HCT116 (cell line): ENCODE measurements at regions not wholly inside any gene's neighbourhood (a gene's known extent, or its start where the extent isn't known, plus 50 kb on each side); places are given as distances from the start of the nearest gene placed in this dataset.

Experiments
- ATAC-seq: fragments of 200-7000 bp; cut with Tn5 transposase; 2 replicates; pipeline ENCODE4 v1.9.1; 2020; ENCODE audit warnings: mild to moderate bottlenecking, moderate library complexity
- BruUV-seq: library from RNA; stranded (reverse); fragments of 400-500 nt; replicated peaks from 2 replicates; lab custom pipeline; 2021; lab: Mats Ljungman, UMichigan
- CTCF ChIA-PET: fragments of 300-600 bp; sonication (Branson Sonifier 250); formaldehyde crosslinking; loops from one replicate; lab custom pipeline; 2021; ENCODE audit warnings: antibody characterized with exemption; lab: Charles Lee
- POLR2A ChIA-PET: fragments of 300-600, 350-600 bp; sonication (Branson Sonifier 250); formaldehyde crosslinking; loops from one replicate; lab custom pipeline; 2021; ENCODE audit warnings: antibody characterized with exemption; lab: Charles Lee
- RAD21 ChIA-PET, 2 experiments: fragments of 300-600 bp; sonication (Branson Sonifier 250); formaldehyde crosslinking; loops; one replicate each; lab custom pipeline; 2023; ENCODE audit warnings: low total read pairs in 2 of 2; ENCODE audit not compliant: uncharacterized antibody in 2 of 2, unreplicated experiment in 2 of 2, low non-redundant PET in 1 of 2; lab: Charles Lee
- DNase-seq: peaks from one replicate; pipeline ENCODE4 v3.0.0-alpha.2; 2010; ENCODE audit warnings: low read depth, low spot score
- H2AFZ ChIP-seq: fragments of 200-600 bp; shearing (Covaris generic), sonication (generic); 2 replicates; pipeline ENCODE4 v1.6.1; 2017; ENCODE audit warnings: low read depth, mixed run types, mixed read lengths, antibody characterized with exemption, low read length; ENCODE audit not compliant: poor library complexity, severe bottlenecking
- H3K27ac ChIP-seq: 2 replicates; pipeline ENCODE4 v1.5.1; 2012; ENCODE audit warnings: low read depth, low read length
- H3K27me3 ChIP-seq: fragments of 200-600 bp; sonication (generic); 2 replicates; pipeline ENCODE4 v1.6.1; 2016; ENCODE audit warnings: mixed run types, low read length, mixed read lengths; ENCODE audit not compliant: insufficient read depth
- H3K36me3 ChIP-seq, 2 experiments: fragments of 200-500 bp in 1 of 2; fragments of 200-600 bp in 1 of 2; sonication (Bioruptor generic) in 1 of 2; sonication (generic) in 1 of 2; 2 replicates each; pipeline versions ENCODE4 v1.5.1 to v1.6.1; 2014 to 2016; ENCODE audit warnings: low read length in 2 of 2, inconsistent platforms in 1 of 2, mixed read lengths in 1 of 2, mixed run types in 1 of 2; ENCODE audit not compliant: insufficient read depth in 2 of 2, control insufficient read depth in 1 of 2
- H3K4me1 ChIP-seq, 2 experiments: fragments of 200-600 bp in 1 of 2; sonication (generic) in 1 of 2; 2 replicates each; pipeline versions ENCODE4 v1.5.1 to v1.6.1; 2012 to 2017; ENCODE audit warnings: low read length in 2 of 2, inconsistent platforms in 1 of 2, mild to moderate bottlenecking in 1 of 2, mixed read lengths in 1 of 2, mixed run types in 1 of 2, moderate library complexity in 1 of 2; ENCODE audit not compliant: insufficient read depth in 2 of 2, control insufficient read depth in 1 of 2
- H3K4me2 ChIP-seq: fragments of 200-600 bp; sonication (generic); 2 replicates; pipeline ENCODE4 v1.6.1; 2017; ENCODE audit warnings: mixed run types, low read length, mixed read lengths
- H3K4me3 ChIP-seq, 2 experiments: fragments of 200-600 bp in 1 of 2; sonication (generic) in 1 of 2; replicated peaks in 1 of 2; 2 replicates each; pipeline ENCODE4 v1.5.1; 2011 to 2016; ENCODE audit warnings: low read length in 2 of 2, control low read depth in 1 of 2, low read depth in 1 of 2, mild to moderate bottlenecking in 1 of 2, mixed read lengths in 1 of 2, mixed run types in 1 of 2
- H3K79me2 ChIP-seq: fragments of 200-600 bp; sonication (generic); 2 replicates; pipeline ENCODE4 v1.6.1; 2017; ENCODE audit warnings: mild to moderate bottlenecking, mixed run types, low read length, moderate library complexity, mixed read lengths; ENCODE audit not compliant: insufficient read depth
- H3K9ac ChIP-seq: fragments of 200-600 bp; sonication (generic); 2 replicates; pipeline ENCODE4 v1.6.1; 2016; ENCODE audit warnings: low read length, mixed read lengths
- H3K9me2 ChIP-seq: fragments of 200-600 bp; sonication (generic), shearing (Covaris generic); 2 replicates; pipeline ENCODE4 v1.6.1; 2017; ENCODE audit warnings: mixed run types, mild to moderate bottlenecking, moderate library complexity; ENCODE audit not compliant: insufficient read depth
- H3K9me3 ChIP-seq, 2 experiments: fragments of 200-500 bp in 1 of 2; fragments of 200-600 bp in 1 of 2; sonication (Bioruptor generic) in 1 of 2; sonication (generic) in 1 of 2; 2 replicates each; pipeline ENCODE4 v1.6.1; 2014 to 2017; ENCODE audit warnings: low read length in 2 of 2, mixed read lengths in 2 of 2, inconsistent platforms in 1 of 2, low read depth in 1 of 2, mild to moderate bottlenecking in 1 of 2, mixed run types in 1 of 2, moderate library complexity in 1 of 2; ENCODE audit not compliant: control insufficient read depth in 1 of 2, insufficient read depth in 1 of 2
- H4K20me1 ChIP-seq: fragments of 200-600 bp; sonication (generic), shearing (Covaris generic); 2 replicates; pipeline ENCODE4 v1.6.1; 2017; ENCODE audit warnings: mixed run types, mild to moderate bottlenecking, moderate library complexity; ENCODE audit not compliant: insufficient read depth
- CBX3 ChIP-seq: IDR thresholded peaks from 2 replicates; pipeline ENCODE4 v1.6.1; 2012; ENCODE audit warnings: low read depth
- ELF1 ChIP-seq: IDR thresholded peaks from 2 replicates; pipeline ENCODE4 v1.6.1; 2012; ENCODE audit warnings: low read depth, borderline replicate concordance
- EZH2 ChIP-seq: fragments of 200-600 bp; sonication (generic); IDR thresholded peaks from 2 replicates; pipeline ENCODE4 v1.6.1; 2017; ENCODE audit warnings: antibody characterized with exemption, mixed run types
- EZH2phosphoT487 ChIP-seq: fragments of 200-600 bp; IDR thresholded peaks from 2 replicates; pipeline ENCODE4 v1.6.1; 2018; ENCODE audit warnings: antibody characterized with exemption, borderline replicate concordance
- FOSL1 ChIP-seq: IDR thresholded peaks from 2 replicates; pipeline ENCODE4 v1.6.1; 2012; ENCODE audit warnings: low read depth
- JUND ChIP-seq: IDR thresholded peaks from 2 replicates; pipeline ENCODE4 v1.6.1; 2012
- POLR2A ChIP-seq: IDR thresholded peaks from 2 replicates; pipeline ENCODE4 v1.7.0; 2011; ENCODE audit warnings: borderline replicate concordance; ENCODE audit not compliant: insufficient read depth, insufficient read length; ENCODE audit errors: extremely low read depth
- POLR2AphosphoS5 ChIP-seq: IDR thresholded peaks from 2 replicates; pipeline ENCODE4 v1.6.1; 2011; ENCODE audit warnings: mild to moderate bottlenecking, low read depth, low read length, moderate library complexity
- SIN3A ChIP-seq: IDR thresholded peaks from 2 replicates; pipeline ENCODE4 v1.6.1; 2012; ENCODE audit warnings: low read depth
- TCF7L2 ChIP-seq: IDR thresholded peaks from 2 replicates; pipeline ENCODE4 v1.7.0; 2011; ENCODE audit warnings: borderline replicate concordance, inconsistent platforms; ENCODE audit not compliant: insufficient read depth, insufficient read length; ENCODE audit errors: extremely low read depth
- ZFX ChIP-seq: fragments of 450-650 bp; IDR thresholded peaks from 2 replicates; pipeline ENCODE4 v1.6.1; 2017
- intact Hi-C: fragments of 100-400 bp; cut with micrococcal nuclease; formaldehyde crosslinking; loops from 2 replicates; pipeline ENCODE4 v1.10.0; 2022
- TF ChIP-seq, protein P1 (sequence below): IDR thresholded peaks from 2 replicates; pipeline ENCODE4 v1.6.1; 2012; ENCODE audit warnings: low read depth

DNA sequence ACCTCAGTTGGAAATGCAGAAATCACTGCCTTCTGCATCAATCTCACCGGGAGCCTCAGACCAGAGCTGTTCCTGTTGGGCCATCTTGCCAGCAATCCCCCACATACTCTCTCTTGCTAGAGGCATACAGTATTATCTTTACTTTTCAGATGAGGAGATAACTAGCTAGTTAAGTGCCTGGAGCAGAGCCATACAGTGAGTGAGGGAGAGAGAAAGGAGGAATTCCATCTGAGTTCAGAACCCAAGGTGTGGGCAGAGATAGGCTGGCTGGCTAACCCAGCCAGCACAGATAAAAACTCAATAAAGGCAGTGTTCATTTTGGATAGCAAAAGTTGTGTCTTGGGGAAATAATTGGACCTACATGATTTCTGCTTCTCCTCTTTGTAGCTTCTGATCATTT is 268.0 kb upstream of the KIF2A start:
- peaks cover 62% of the 10 kb centered on the region for H3K27me3 ChIP-seq
- intact Hi-C loops = no loop called here
- no peaks in the 10 kb centered on the region for H3K79me2 ChIP-seq
- no peak overlapping the region for H3K4me2 ChIP-seq
- H3K9me3 ChIP-seq = no peaks in the 10 kb centered on the region
- H4K20me1 ChIP-seq = no peaks in the 10 kb centered on the region
- POLR2A ChIA-PET = no interaction called here
- no peak for DNase-seq
- H3K36me3 ChIP-seq = no peaks in the 10 kb centered on the region
- H3K4me1 ChIP-seq = no peaks in the 10 kb centered on the region
- RAD21 ChIA-PET = no interaction called here
- H2AFZ ChIP-seq = no peak overlapping the region
- H3K27ac ChIP-seq = no peak overlapping the region
- no peak for ATAC-seq
- BruUV-seq = no TSS peak
- H3K9ac ChIP-seq = no peak overlapping the region
- no peaks in the 10 kb centered on the region for H3K9me2 ChIP-seq
- no peak overlapping the region for H3K4me3 ChIP-seq
- no peak for TF ChIP-seq TCF7L2
- TF ChIP-seq, protein P1, sequence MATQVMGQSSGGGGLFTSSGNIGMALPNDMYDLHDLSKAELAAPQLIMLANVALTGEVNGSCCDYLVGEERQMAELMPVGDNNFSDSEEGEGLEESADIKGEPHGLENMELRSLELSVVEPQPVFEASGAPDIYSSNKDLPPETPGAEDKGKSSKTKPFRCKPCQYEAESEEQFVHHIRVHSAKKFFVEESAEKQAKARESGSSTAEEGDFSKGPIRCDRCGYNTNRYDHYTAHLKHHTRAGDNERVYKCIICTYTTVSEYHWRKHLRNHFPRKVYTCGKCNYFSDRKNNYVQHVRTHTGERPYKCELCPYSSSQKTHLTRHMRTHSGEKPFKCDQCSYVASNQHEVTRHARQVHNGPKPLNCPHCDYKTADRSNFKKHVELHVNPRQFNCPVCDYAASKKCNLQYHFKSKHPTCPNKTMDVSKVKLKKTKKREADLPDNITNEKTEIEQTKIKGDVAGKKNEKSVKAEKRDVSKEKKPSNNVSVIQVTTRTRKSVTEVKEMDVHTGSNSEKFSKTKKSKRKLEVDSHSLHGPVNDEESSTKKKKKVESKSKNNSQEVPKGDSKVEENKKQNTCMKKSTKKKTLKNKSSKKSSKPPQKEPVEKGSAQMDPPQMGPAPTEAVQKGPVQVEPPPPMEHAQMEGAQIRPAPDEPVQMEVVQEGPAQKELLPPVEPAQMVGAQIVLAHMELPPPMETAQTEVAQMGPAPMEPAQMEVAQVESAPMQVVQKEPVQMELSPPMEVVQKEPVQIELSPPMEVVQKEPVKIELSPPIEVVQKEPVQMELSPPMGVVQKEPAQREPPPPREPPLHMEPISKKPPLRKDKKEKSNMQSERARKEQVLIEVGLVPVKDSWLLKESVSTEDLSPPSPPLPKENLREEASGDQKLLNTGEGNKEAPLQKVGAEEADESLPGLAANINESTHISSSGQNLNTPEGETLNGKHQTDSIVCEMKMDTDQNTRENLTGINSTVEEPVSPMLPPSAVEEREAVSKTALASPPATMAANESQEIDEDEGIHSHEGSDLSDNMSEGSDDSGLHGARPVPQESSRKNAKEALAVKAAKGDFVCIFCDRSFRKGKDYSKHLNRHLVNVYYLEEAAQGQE = no peak
- no peak for TF ChIP-seq EZH2phosphoT487
- no peak for TF ChIP-seq CBX3
- no peak for TF ChIP-seq POLR2AphosphoS5
- TF ChIP-seq SIN3A = no peak
- TF ChIP-seq ZFX = no peak
- no peak for TF ChIP-seq POLR2A
- no peak for TF ChIP-seq FOSL1
- TF ChIP-seq EZH2 = no peak
- no peak for TF ChIP-seq ELF1
- TF ChIP-seq JUND = no peak
- CTCF ChIA-PET = no interaction called here
